ENCODE measurements at regions not wholly inside any gene's neighbourhood (a gene's known extent, or its start where the extent isn't known, plus 50 kb on each side); places are given as distances from the start of the nearest gene placed in this dataset.

DNA sequence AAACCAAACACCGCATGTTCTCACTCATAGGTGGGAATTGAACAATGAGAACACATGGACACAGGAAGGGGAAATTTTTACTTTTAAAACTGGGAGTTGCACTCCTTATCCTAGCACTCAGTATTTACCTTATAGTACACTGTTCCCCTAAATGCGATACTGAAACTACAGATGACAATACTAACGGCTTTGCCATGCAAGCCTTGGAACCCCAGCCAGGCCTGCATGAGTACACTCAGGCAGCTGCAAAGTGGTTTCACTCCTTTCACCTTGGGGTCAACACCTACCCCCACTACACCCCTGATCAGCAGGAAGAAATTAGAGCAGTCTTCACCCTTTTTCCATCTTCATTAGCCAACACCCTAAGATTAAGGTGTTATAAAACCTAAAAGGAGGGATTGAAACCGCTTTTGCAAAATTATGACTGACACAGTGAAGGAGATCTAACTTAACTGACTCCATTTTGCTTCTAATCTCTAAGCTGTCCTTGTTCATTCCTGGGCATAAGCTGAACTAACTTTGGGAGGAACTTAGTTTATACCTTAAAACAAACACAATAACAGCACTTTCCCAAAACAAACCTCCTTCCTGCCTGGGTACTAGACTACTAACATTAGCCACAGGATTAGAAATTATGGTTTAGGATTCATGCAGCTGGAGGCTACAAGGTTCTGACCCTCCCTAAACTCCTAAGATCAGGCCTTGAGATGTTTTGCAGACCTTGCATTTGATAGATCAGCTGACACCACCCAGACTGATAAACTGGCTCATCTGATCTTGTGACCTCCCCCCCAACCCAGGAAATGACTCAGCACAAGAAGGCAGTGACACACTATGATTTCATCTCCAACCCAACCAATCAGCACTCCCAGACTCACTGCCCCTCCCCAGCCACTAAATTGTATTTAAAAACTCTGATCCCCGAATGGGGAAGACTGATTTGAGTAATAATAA, 452.1 kb upstream of the PPP2R3A start (continued):
- peak; percentile 58; the same call in 1 of the 2 replicates for TF ChIP-seq USF2 (IDR thresholded peaks at IDR 0.05; ENCODE audit: low read depth, low read length)
- no peak for TF ChIP-seq RAD21 (IDR thresholded peaks at IDR 0.05; ENCODE audit: low read length)
- TF ChIP-seq BHLHE40 (IDR thresholded peaks at IDR 0.05; ENCODE audit: low read depth, low read length) = no peak

DNA sequence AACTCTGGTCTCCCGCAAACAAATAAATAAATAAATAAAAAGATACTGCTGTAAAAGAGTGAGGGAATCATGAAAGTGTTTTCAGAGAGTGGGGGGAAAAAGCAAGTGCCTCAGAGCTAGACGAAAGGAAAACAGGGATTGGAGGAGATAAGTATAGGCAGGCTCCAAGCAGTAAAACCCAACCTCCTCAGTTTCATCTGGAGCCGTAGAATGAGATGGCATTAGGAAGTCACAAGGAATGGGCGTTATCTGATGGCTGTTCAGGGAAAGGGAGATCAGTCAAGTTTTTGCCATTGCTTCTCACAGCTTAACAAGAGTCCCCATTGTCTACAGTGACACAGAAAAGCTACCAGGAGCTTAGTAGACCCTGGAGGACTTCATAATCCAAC, 451.5 kb upstream of the PPP2R3A start:
- DNase-seq (no peak), ATAC-seq (ENCODE audit: low read depth) (no peak)
- Histone ChIP-seq H3K4me3 (ENCODE audit: insufficient read depth, low read depth, low read length) (no peak overlapping the region), H4K5ac (ENCODE audit: low read depth, low read length) (peak overlapping the region; percentile 93; the same call in 1 of the 2 replicates), H2AK9ac (replicated peaks; ENCODE audit: low read depth, low read length, poor library complexity) (no peak overlapping the region), H2BK120ac (ENCODE audit: low read depth, low read length) (peak overlapping the region; percentile 84), H3K36me3 (ENCODE audit: control insufficient read depth, insufficient read depth, low read length) (no peaks in the 10 kb centered on the region), H3K9me3 (ENCODE audit: control insufficient read depth, insufficient read depth, low read length) (no peaks in the 10 kb centered on the region), H3K9ac (ENCODE audit: low read depth, low read length) (no peak overlapping the region), H4K20me1 (ENCODE audit: insufficient read depth, low read length) (no peaks in the 10 kb centered on the region), H3K14ac (replicated peaks; ENCODE audit: low read depth, low read length) (peak overlapping the region; percentile 85), H3K27ac (ENCODE audit: insufficient read depth, low read length) (no peak overlapping the region), H2BK15ac (ENCODE audit: low read depth, low read length) (peak overlapping the region; percentile 90), H3K4ac (ENCODE audit: low read depth, low read length) (peak overlapping the region; percentile 87), H4K91ac (ENCODE audit: insufficient read depth, low read depth, low read length) (peak overlapping the region; percentile 59), H2BK20ac (ENCODE audit: low read depth, low read length) (peak overlapping the region; percentile 49), H3K9me1 (ENCODE audit: insufficient read depth, low read length) (peaks cover 4% of the 10 kb centered on the region; the same call in 1 of the 2 replicates), H3K4me2 (ENCODE audit: low read depth, low read length) (peak overlapping the region; percentile 79; the same call in 1 of the 2 replicates), H3K4me1 (ENCODE audit: control insufficient read depth, insufficient read depth, low read length) (peaks cover 5% of the 10 kb centered on the region; the same call in 1 of the 2 replicates), H4K8ac (ENCODE audit: low read depth in 2 of 2, low read length in 2 of 2) (peak overlapping the region; percentile 34 to 80; a peak in 2 of 4 replicates), H3K23ac (ENCODE audit: low read depth, low read length) (peak overlapping the region; percentile 19; the same call in 1 of the 2 replicates), H2BK5ac (ENCODE audit: low read depth, low read length, poor library complexity, severe bottlenecking) (peak overlapping the region; percentile 84), H3K18ac (ENCODE audit: low read depth, low read length) (peak overlapping the region; percentile 92), H2AFZ (replicated peaks; ENCODE audit: low read length, poor library complexity) (peak overlapping the region; percentile 72), H3K27me3 (ENCODE audit: control insufficient read depth, insufficient read depth, low read length) (no peaks in the 10 kb centered on the region), H3K79me1 (ENCODE audit: low read depth in 1 of 2, low read length in 2 of 2) (no peaks in the 10 kb centered on the region), H3K56ac (ENCODE audit: extremely low read depth, insufficient read depth, low read length) (0 out of 2 replicates have a peak overlapping the region, but pooled peaks have one; percentile 8), H2AK5ac (ENCODE audit: low read depth, low read length) (peak overlapping the region; percentile 67; the same call in 1 of the 2 replicates)
- in situ Hi-C loops (cut with MboI; ENCODE audit: low sequenced_read_pairs) = no loop called here
- CTCF ChIA-PET = no interaction called here
- POLR2A ChIA-PET (ENCODE audit: unreplicated experiment) = no interaction called here
- dilution Hi-C loops (cut with HindIII; ENCODE audit: low sequenced_read_pairs, unreplicated experiment) = no loop called here
- BruUV-seq (replicated peaks) = no TSS peak
- WGBS, 2 experiments (ENCODE audit: extremely low coverage in 2 of 2, insufficient read length in 1 of 2) = no CpG with 5 or more reads among the region's 4 CpGs
- intact Hi-C loops (cut with micrococcal nuclease) = no loop called here
- TF ChIP-seq MAZ (IDR thresholded peaks at IDR 0.05; ENCODE audit: borderline replicate concordance, low read depth, low read length) = no peak
- no peak for TF ChIP-seq RFX5 (IDR thresholded peaks at IDR 0.05; ENCODE audit: low read depth, low read length)
- no peak for TF ChIP-seq BHLHE40 (IDR thresholded peaks at IDR 0.05; ENCODE audit: low read depth, low read length)
- TF ChIP-seq MXI1 (IDR thresholded peaks at IDR 0.05; ENCODE audit: borderline replicate concordance, low read depth, low read length) = no peak
- TF ChIP-seq FOS (IDR thresholded peaks at IDR 0.05; ENCODE audit: low read depth, low read length) = no peak
- no peak for TF ChIP-seq POLR2A (IDR thresholded peaks at IDR 0.05; ENCODE audit: low read depth, low read length)
- TF ChIP-seq CHD1 (IDR thresholded peaks at IDR 0.05; ENCODE audit: low read depth, low read length) = no peak
- no peak for TF ChIP-seq MAFK (IDR thresholded peaks at IDR 0.05; ENCODE audit: low read depth, low read length)
- no peak for TF ChIP-seq RCOR1 (IDR thresholded peaks at IDR 0.05; ENCODE audit: insufficient replicate concordance, low read length)
- no peak for TF ChIP-seq CEBPB (IDR thresholded peaks at IDR 0.05; ENCODE audit: low read depth, low read length)
- TF ChIP-seq ELK1 (IDR thresholded peaks at IDR 0.05; ENCODE audit: borderline replicate concordance, low read depth, low read length) = no peak
- TF ChIP-seq RAD21 (IDR thresholded peaks at IDR 0.05; ENCODE audit: low read length) = no peak
